HepG2 (cell line): ENCODE measurements at regions not wholly inside any gene's neighbourhood (a gene's known extent, or its start where the extent isn't known, plus 50 kb on each side); places are given as distances from the start of the nearest gene placed in this dataset.

Experiments used
- BORCS8-MEF2B ChIP-seq: sonication (generic); formaldehyde crosslinking; IDR thresholded peaks from 2 replicates; pipeline ENCODE4 v1.8.0; 2022; ENCODE audit warnings: mild to moderate bottlenecking, missing genetic modification reagents
- CBX1 ChIP-seq: IDR thresholded peaks from one replicate; pipeline ENCODE4 v1.6.1; 2016; ENCODE audit warnings: antibody characterized with exemption, low read depth
- FOXK2 ChIP-seq: fragments of 450-650 bp; IDR thresholded peaks from 2 replicates; pipeline ENCODE4 v1.6.1; 2016
- PRPF4 ChIP-seq: fragments of 200-400 bp; formaldehyde crosslinking; IDR thresholded peaks from 2 replicates; pipeline ENCODE4 v1.6.1; 2016; ENCODE audit warnings: low read length, low read depth; ENCODE audit not compliant: poor library complexity, severe bottlenecking
- SP5 ChIP-seq: IDR thresholded peaks from 2 replicates; pipeline ENCODE4 v1.6.1; 2016; ENCODE audit warnings: low read depth, borderline replicate concordance
- ZBTB20 ChIP-seq: sonication (generic); formaldehyde crosslinking; IDR thresholded peaks from 2 replicates; pipeline ENCODE4 v1.8.1; 2023; ENCODE audit warnings: missing genetic modification reagents, low read depth, mild to moderate bottlenecking, borderline replicate concordance
- ZKSCAN1 ChIP-seq: fragments of 150-350 bp; IDR thresholded peaks from 2 replicates; pipeline ENCODE4 v1.6.1; 2014; ENCODE audit warnings: low read length
- ZNF253 ChIP-seq: sonication (generic); formaldehyde crosslinking; IDR thresholded peaks from 2 replicates; pipeline ENCODE4 v1.8.0; 2022; ENCODE audit warnings: mild to moderate bottlenecking, missing genetic modification reagents, borderline replicate concordance
- ZNF704 ChIP-seq: sonication (generic); formaldehyde crosslinking; IDR thresholded peaks from 2 replicates; pipeline ENCODE4 v1.8.1; 2023; ENCODE audit warnings: mild to moderate bottlenecking, inconsistent platforms, moderate library complexity, missing genetic modification reagents, borderline replicate concordance

- TF ChIP-seq CBX1 (no peak), BORCS8-MEF2B (no peak), ZBTB20 (CRISPR knock-in tag) (no peak), SP5 (CRISPR knock-in tag) (no peak), ZNF704 (CRISPR knock-in tag) (no peak), ZKSCAN1 (no peak), FOXK2 (no peak), PRPF4 (no peak), ZNF253 (CRISPR knock-in tag) (no peak)
These were observed 98.3 kb upstream of the SPRY1 start for GRCh38 chr4:123298261-123298660.
